ENCODE measurements at regions not wholly inside any gene's neighbourhood (a gene's known extent, or its start where the extent isn't known, plus 50 kb on each side); places are given as distances from the start of the nearest gene placed in this dataset.
"Not testable (repeated sequence)": the region's sequence is repeated elsewhere in the genome, so short reads cannot be mapped to it uniquely, and the experiment has no call there.

DNA sequence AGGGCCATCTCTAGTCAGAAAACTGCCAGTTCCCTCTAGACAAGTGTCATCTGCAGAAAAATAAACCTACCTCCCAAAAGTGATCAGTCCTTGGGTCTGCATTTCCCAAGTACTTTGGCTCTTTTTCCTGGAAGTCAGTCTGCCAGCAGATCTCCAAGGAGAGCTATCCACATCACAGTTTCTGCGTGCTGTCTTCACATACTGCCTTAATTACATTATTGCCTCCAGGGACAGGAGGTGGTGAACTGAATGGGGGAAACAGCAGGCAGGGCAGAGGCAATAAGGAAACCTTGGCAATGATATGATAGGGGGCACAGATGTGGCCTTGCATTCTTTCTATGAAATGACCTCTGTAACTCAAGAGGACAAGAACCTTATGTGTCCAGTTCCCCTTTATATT is 105.9 kb upstream of the SIX2 start:
- Histone ChIP-seq H3K27me3 (ENCODE audit: control insufficient read depth in 1 of 2, insufficient read depth in 2 of 2, low read length in 2 of 2) (no peaks in the 10 kb centered on the region), H3K4me3 (ENCODE audit: low read length in 2 of 2) (no peak overlapping the region), H3K9ac (ENCODE audit: low read length in 2 of 2) (no peak overlapping the region), H3K27ac (ENCODE audit: low read length) (no peak overlapping the region), H3K4me1 (ENCODE audit: control insufficient read depth, insufficient read depth, low read length) (no peaks in the 10 kb centered on the region), H3K36me3 (ENCODE audit: control insufficient read depth in 2 of 2, insufficient read depth in 2 of 2, low read length in 2 of 2) (no peaks in the 10 kb centered on the region), H3K9me3 (ENCODE audit: control insufficient read depth in 2 of 2, low read length in 2 of 2) (no peaks in the 10 kb centered on the region)

- no peak overlapping the region for H3K9ac ChIP-seq (ENCODE audit: low read length in 2 of 2)
- no peaks in the 10 kb centered on the region for H3K27me3 ChIP-seq (ENCODE audit: control insufficient read depth in 1 of 2, insufficient read depth in 2 of 2, low read length in 2 of 2)
- H3K36me3 ChIP-seq (ENCODE audit: control insufficient read depth in 2 of 2, insufficient read depth in 2 of 2, low read length in 2 of 2): no peaks in the 10 kb centered on the region
- H3K4me3 ChIP-seq (ENCODE audit: low read length in 2 of 2): no peak overlapping the region
- no peaks in the 10 kb centered on the region for H3K9me3 ChIP-seq (ENCODE audit: control insufficient read depth in 2 of 2, low read length in 2 of 2)
- no peak overlapping the region for H3K27ac ChIP-seq (ENCODE audit: low read length)
- H3K4me1 ChIP-seq (ENCODE audit: control insufficient read depth, insufficient read depth, low read length): no peaks in the 10 kb centered on the region
Observed at GRCh38 chr2:45114221-45114955, 105.1 kb upstream of the SIX2 start.

DNA sequence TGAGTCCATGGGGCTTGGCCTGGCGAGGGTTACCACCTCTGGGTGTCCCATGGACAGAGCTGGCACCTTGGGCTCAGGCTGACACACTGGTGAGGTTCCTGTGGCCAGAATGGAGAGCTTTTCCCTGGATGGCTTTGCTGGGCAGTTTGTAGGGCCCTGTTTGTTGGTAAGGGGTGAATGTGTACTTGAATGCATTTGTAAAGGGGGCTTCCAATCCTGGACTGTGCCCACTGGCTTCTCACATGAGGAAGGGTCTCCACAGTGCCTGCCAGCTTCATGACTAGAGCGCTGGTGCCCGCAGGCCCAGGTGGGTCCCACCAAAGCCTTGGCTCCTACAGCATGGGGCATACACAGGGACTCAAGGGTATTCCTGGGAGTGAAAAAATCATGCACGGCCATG is 103.5 kb upstream of the SIX2 start:
- Histone ChIP-seq H3K4me1 (ENCODE audit: control insufficient read depth, insufficient read depth, low read length) (no peaks in the 10 kb centered on the region), H3K27me3 (ENCODE audit: control insufficient read depth in 1 of 2, insufficient read depth in 2 of 2, low read length in 2 of 2) (no peaks in the 10 kb centered on the region), H3K9ac (ENCODE audit: low read length in 2 of 2) (no peak overlapping the region), H3K27ac (ENCODE audit: low read length) (no peak overlapping the region), H3K4me3 (ENCODE audit: low read length in 2 of 2) (no peak overlapping the region), H3K9me3 (ENCODE audit: control insufficient read depth in 2 of 2, low read length in 2 of 2) (no peaks in the 10 kb centered on the region), H3K36me3 (ENCODE audit: control insufficient read depth in 2 of 2, insufficient read depth in 2 of 2, low read length in 2 of 2) (no peaks in the 10 kb centered on the region)

DNA sequence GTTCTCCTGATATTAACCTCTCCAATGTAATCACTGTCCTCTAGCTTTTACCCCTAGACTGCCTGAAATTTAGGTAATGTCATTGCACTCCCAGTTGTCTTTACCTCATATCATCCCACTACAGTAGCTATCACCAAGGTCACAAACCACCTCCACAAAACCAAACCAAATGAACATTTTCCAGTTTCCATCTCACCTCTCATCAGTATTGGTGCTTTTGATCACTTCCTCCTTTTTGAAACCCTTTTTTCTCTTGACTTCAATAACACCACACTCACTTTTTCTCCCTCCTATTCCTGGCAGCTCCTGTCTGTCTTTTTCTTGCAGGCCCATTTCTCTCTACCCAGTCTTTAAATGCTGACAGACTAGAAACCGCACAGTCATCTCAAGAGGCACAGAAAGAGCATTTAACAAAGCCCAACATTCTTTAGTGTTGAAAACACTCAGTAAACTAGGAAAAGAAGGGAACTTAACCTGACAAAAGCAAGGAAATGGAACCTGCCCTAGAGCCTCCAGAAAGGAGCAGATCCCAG is 95.9 kb upstream of the SIX2 start:
- no peak overlapping the region for H3K9ac ChIP-seq (ENCODE audit: low read length in 2 of 2)
- H3K4me3 ChIP-seq (ENCODE audit: low read length in 2 of 2): no peak overlapping the region
- no peaks in the 10 kb centered on the region for H3K27me3 ChIP-seq (ENCODE audit: control insufficient read depth in 1 of 2, insufficient read depth in 2 of 2, low read length in 2 of 2)
- H3K36me3 ChIP-seq (ENCODE audit: control insufficient read depth in 2 of 2, insufficient read depth in 2 of 2, low read length in 2 of 2): no peaks in the 10 kb centered on the region
- H3K9me3 ChIP-seq (ENCODE audit: control insufficient read depth in 2 of 2, low read length in 2 of 2): no peaks in the 10 kb centered on the region
- no peak overlapping the region for H3K27ac ChIP-seq (ENCODE audit: low read length)
- no peaks in the 10 kb centered on the region for H3K4me1 ChIP-seq (ENCODE audit: control insufficient read depth, insufficient read depth, low read length)

DNA sequence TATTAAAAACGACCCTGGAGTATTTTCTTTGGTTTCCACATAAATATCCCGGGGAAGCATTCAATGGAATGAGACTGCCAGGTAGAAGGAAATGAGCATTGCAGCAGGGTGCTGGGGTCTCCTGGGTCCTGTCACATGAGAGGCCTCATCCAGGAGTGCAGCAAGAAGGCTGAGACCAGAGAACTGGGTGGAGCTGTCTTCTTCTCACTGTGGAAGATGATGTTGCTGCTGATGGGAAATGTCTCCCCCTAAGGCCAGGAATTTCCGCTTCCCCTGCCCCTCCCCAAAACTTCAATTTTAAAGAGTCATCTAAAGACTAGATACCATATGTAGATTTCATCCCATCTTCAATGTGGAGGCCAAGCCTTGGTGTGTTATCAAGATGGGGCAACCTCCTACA is 95.2 kb upstream of the SIX2 start:
- Histone ChIP-seq H3K9me3 (ENCODE audit: control insufficient read depth in 2 of 2, low read length in 2 of 2) (no peaks in the 10 kb centered on the region), H3K27ac (ENCODE audit: low read length) (no peak overlapping the region), H3K9ac (ENCODE audit: low read length in 2 of 2) (no peak overlapping the region), H3K4me1 (ENCODE audit: control insufficient read depth, insufficient read depth, low read length) (no peaks in the 10 kb centered on the region), H3K4me3 (ENCODE audit: low read length in 2 of 2) (no peak overlapping the region), H3K36me3 (ENCODE audit: control insufficient read depth in 2 of 2, insufficient read depth in 2 of 2, low read length in 2 of 2) (no peaks in the 10 kb centered on the region), H3K27me3 (ENCODE audit: control insufficient read depth in 1 of 2, insufficient read depth in 2 of 2, low read length in 2 of 2) (no peaks in the 10 kb centered on the region)

- Histone ChIP-seq H3K36me3 (ENCODE audit: control insufficient read depth in 2 of 2, insufficient read depth in 2 of 2, low read length in 2 of 2) (no peaks in the 10 kb centered on the region), H3K27me3 (ENCODE audit: control insufficient read depth in 1 of 2, insufficient read depth in 2 of 2, low read length in 2 of 2) (no peaks in the 10 kb centered on the region), H3K9ac (ENCODE audit: low read length in 2 of 2) (no peak overlapping the region), H3K4me1 (ENCODE audit: control insufficient read depth, insufficient read depth, low read length) (no peaks in the 10 kb centered on the region), H3K9me3 (ENCODE audit: control insufficient read depth in 2 of 2, low read length in 2 of 2) (no peaks in the 10 kb centered on the region), H3K27ac (ENCODE audit: low read length) (no peak overlapping the region), H3K4me3 (ENCODE audit: low read length in 2 of 2) (no peak overlapping the region)
Observed at GRCh38 chr2:45103351-45104345, 94.4 kb upstream of the SIX2 start.

DNA sequence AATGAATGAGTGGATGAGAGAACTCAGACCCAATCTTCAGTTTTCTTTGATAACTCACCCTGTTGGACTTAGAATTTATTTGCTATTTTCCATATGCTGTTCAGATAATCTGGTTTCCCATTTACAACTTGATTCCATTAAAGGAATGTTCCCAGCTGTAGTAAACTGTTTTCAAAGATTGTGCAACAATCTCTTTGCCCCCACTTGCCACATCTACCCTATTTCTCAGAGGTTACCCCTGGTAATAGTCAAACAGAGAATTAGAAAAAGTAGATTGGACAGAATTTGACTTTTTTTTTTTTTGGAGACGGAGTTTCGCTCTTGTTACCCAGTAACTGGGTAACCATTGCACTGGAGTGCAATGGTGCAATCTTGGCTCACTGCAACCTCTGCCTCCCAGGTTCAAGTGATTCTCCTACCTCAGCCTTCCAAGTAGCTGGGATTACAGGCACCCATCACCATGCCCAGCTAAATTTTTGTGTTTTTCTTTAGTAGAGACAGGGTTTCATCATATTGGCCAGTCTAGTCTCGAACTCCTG is 93.4 kb upstream of the SIX2 start:
- no peaks in the 10 kb centered on the region for H3K4me1 ChIP-seq (ENCODE audit: control insufficient read depth, insufficient read depth, low read length)
- no peaks in the 10 kb centered on the region for H3K36me3 ChIP-seq (ENCODE audit: control insufficient read depth in 2 of 2, insufficient read depth in 2 of 2, low read length in 2 of 2)
- no peaks in the 10 kb centered on the region for H3K27me3 ChIP-seq (ENCODE audit: control insufficient read depth in 1 of 2, insufficient read depth in 2 of 2, low read length in 2 of 2)
- H3K27ac ChIP-seq (ENCODE audit: low read length): no peak overlapping the region
- no peaks in the 10 kb centered on the region for H3K9me3 ChIP-seq (ENCODE audit: control insufficient read depth in 2 of 2, low read length in 2 of 2)
- H3K4me3 ChIP-seq (ENCODE audit: low read length in 2 of 2): no peak overlapping the region
- no peak overlapping the region for H3K9ac ChIP-seq (ENCODE audit: low read length in 2 of 2)

- no peaks in the 10 kb centered on the region for H3K9me3 ChIP-seq (ENCODE audit: control insufficient read depth in 2 of 2, low read length in 2 of 2)
- H3K36me3 ChIP-seq (ENCODE audit: control insufficient read depth in 2 of 2, insufficient read depth in 2 of 2, low read length in 2 of 2): no peaks in the 10 kb centered on the region
- H3K4me3 ChIP-seq (ENCODE audit: low read length in 2 of 2): no peak overlapping the region
- H3K27me3 ChIP-seq (ENCODE audit: control insufficient read depth in 1 of 2, insufficient read depth in 2 of 2, low read length in 2 of 2): no peaks in the 10 kb centered on the region
- no peak overlapping the region for H3K9ac ChIP-seq (ENCODE audit: low read length in 2 of 2)
- no peak overlapping the region for H3K27ac ChIP-seq (ENCODE audit: low read length)
- no peaks in the 10 kb centered on the region for H3K4me1 ChIP-seq (ENCODE audit: control insufficient read depth, insufficient read depth, low read length)
Observed at GRCh38 chr2:45102141-45102540, 92.9 kb upstream of the SIX2 start.

GRCh38 chr2:45096996-45097395 is 87.7 kb upstream of the SIX2 start:
- no peaks in the 10 kb centered on the region for H3K9me3 ChIP-seq (ENCODE audit: control insufficient read depth in 2 of 2, low read length in 2 of 2)
- peaks cover 0 to 3% of the 10 kb centered on the region in 2 donors for H3K27me3 ChIP-seq (ENCODE audit: control insufficient read depth in 1 of 2, insufficient read depth in 2 of 2, low read length in 2 of 2)
- no peaks in the 10 kb centered on the region for H3K4me1 ChIP-seq (ENCODE audit: control insufficient read depth, insufficient read depth, low read length)
- H3K4me3 ChIP-seq (ENCODE audit: low read length in 2 of 2): no peak overlapping the region
- H3K27ac ChIP-seq (ENCODE audit: low read length): no peak overlapping the region
- no peaks in the 10 kb centered on the region for H3K36me3 ChIP-seq (ENCODE audit: control insufficient read depth in 2 of 2, insufficient read depth in 2 of 2, low read length in 2 of 2)
- no peak overlapping the region for H3K9ac ChIP-seq (ENCODE audit: low read length in 2 of 2)

DNA sequence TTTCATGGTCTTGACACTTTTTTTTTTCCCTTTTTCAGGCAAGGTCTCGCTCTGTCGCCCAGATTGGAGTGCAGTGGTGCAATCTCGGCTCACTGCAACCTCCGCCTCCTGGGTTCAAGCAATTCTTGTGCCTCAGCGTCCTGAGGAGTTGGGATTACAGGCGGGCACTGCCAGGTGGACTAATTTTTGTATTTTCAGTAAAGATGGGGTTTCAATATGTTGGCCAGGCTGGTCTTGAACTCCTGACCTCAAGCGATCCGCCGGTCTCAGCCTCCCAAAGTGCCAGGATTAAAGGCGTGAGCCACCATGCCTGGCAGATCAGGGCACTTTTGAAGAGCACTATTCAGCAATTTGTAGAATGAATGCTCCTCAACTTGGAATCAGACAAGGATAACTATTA is 86.8 kb upstream of the SIX2 start:
- H3K27me3 ChIP-seq (ENCODE audit: control insufficient read depth in 1 of 2, insufficient read depth in 2 of 2, low read length in 2 of 2); H3K4me1 ChIP-seq (ENCODE audit: control insufficient read depth, insufficient read depth, low read length); H3K4me3 ChIP-seq (ENCODE audit: low read length in 2 of 2); H3K9me3 ChIP-seq (ENCODE audit: control insufficient read depth in 2 of 2, low read length in 2 of 2); H3K9ac ChIP-seq (ENCODE audit: low read length in 2 of 2); H3K36me3 ChIP-seq (ENCODE audit: control insufficient read depth in 2 of 2, insufficient read depth in 2 of 2, low read length in 2 of 2); H3K27ac ChIP-seq (ENCODE audit: low read length): not testable (repeated sequence)
